Osteoblast (primary cell): ENCODE measurements at regions not wholly inside any gene's neighbourhood (a gene's known extent, or its start where the extent isn't known, plus 50 kb on each side); places are given as distances from the start of the nearest gene placed in this dataset.

ENCODE experiments used
- DNase-seq: peaks from one replicate; pipeline ENCODE4 v3.0.0; 2011; ENCODE audit warnings: low spot score, mixed read lengths; ENCODE audit not compliant: insufficient read length; ENCODE audit errors: missing footprints
- H2AFZ ChIP-seq: 2 replicates; pipeline ENCODE4 v1.6.0; 2011; ENCODE audit warnings: mild to moderate bottlenecking, low read length
- H3K27ac ChIP-seq: 2 replicates; pipeline ENCODE4 v1.5.1; 2011; ENCODE audit warnings: mild to moderate bottlenecking, low read depth, low read length, moderate library complexity
- H3K27me3 ChIP-seq: 2 replicates; pipeline ENCODE4 v1.6.0; 2012; ENCODE audit warnings: mild to moderate bottlenecking, control low read depth, inconsistent platforms, low read length, moderate library complexity; ENCODE audit not compliant: insufficient read depth
- H3K36me3 ChIP-seq: 2 replicates; pipeline ENCODE4 v1.5.1; 2011; ENCODE audit warnings: mild to moderate bottlenecking, low read length, control low read depth, moderate library complexity; ENCODE audit not compliant: insufficient read depth
- H3K4me1 ChIP-seq: 2 replicates; pipeline ENCODE4 v1.5.1; 2011; ENCODE audit warnings: mild to moderate bottlenecking, low read length, control low read depth, moderate library complexity; ENCODE audit not compliant: insufficient read depth
- H3K4me2 ChIP-seq: 2 replicates; pipeline ENCODE4 v1.6.0; 2011; ENCODE audit warnings: mild to moderate bottlenecking, low read length; ENCODE audit not compliant: insufficient read depth
- H3K4me3 ChIP-seq: fragments of 200-600 bp; sonication (generic); 3 replicates; pipeline ENCODE4 v1.5.1; 2012; ENCODE audit warnings: mild to moderate bottlenecking, low read length, inconsistent platforms; ENCODE audit not compliant: insufficient read depth
- H3K79me2 ChIP-seq: 2 replicates; pipeline ENCODE4 v1.6.0; 2012; ENCODE audit warnings: mild to moderate bottlenecking, low read length, control low read depth, inconsistent platforms; ENCODE audit not compliant: insufficient read depth
- H3K9me3 ChIP-seq: 2 replicates; pipeline ENCODE4 v1.5.1; 2011; ENCODE audit warnings: low read depth, low read length, control low read depth
- H4K20me1 ChIP-seq: 2 replicates; pipeline ENCODE4 v1.6.0; 2012; ENCODE audit warnings: mild to moderate bottlenecking, low read length, control low read depth; ENCODE audit not compliant: insufficient read depth
- TF ChIP-seq, protein P1 (sequence below): IDR thresholded peaks from 2 replicates; pipeline ENCODE4 v1.5.1; 2011; ENCODE audit warnings: mild to moderate bottlenecking, low read depth, low read length, moderate library complexity; ENCODE audit errors: extremely low read depth

- Histone ChIP-seq H3K4me1 (no peaks in the 10 kb centered on the region), H3K36me3 (no peaks in the 10 kb centered on the region), H3K79me2 (no peaks in the 10 kb centered on the region), H4K20me1 (no peaks in the 10 kb centered on the region), H3K27ac (no peak overlapping the region), H3K4me2 (no peak overlapping the region), H3K27me3 (peaks cover 4% of the 10 kb centered on the region), H3K9me3 (no peaks in the 10 kb centered on the region), H3K4me3 (no peak overlapping the region), H2AFZ (peak overlapping the region; percentile 15)
- DNase-seq: no peak
- TF ChIP-seq, protein P1, sequence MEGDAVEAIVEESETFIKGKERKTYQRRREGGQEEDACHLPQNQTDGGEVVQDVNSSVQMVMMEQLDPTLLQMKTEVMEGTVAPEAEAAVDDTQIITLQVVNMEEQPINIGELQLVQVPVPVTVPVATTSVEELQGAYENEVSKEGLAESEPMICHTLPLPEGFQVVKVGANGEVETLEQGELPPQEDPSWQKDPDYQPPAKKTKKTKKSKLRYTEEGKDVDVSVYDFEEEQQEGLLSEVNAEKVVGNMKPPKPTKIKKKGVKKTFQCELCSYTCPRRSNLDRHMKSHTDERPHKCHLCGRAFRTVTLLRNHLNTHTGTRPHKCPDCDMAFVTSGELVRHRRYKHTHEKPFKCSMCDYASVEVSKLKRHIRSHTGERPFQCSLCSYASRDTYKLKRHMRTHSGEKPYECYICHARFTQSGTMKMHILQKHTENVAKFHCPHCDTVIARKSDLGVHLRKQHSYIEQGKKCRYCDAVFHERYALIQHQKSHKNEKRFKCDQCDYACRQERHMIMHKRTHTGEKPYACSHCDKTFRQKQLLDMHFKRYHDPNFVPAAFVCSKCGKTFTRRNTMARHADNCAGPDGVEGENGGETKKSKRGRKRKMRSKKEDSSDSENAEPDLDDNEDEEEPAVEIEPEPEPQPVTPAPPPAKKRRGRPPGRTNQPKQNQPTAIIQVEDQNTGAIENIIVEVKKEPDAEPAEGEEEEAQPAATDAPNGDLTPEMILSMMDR: no peak
Measured at GRCh38 chr20:43863821-43864544, 50.7 kb upstream of the TOX2 start.

DNA sequence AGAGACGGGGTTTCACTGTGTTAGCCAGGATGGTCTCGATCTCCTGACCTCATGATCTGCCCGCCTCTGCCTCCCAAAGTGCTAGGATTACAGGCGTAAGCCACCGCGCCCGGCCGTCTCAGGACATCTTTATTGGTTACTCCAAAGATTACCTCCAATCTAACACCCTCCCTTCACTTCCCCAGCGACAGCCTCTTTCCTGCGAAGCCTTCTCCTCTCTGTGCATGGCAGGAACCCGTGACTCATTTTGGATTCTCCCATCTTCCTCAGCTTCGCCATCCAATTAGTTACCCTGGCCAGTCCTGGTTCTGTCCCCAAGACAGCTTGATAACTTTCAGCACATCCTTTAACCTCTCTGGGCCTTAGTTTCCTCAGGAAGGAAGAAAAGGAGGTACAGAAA, 51.3 kb upstream of the TOX2 start:
- Histone ChIP-seq H3K36me3 (no peaks in the 10 kb centered on the region), H4K20me1 (no peaks in the 10 kb centered on the region), H3K27me3 (peaks cover 4% of the 10 kb centered on the region), H3K4me3 (no peak overlapping the region), H3K4me2 (no peak overlapping the region), H3K79me2 (no peaks in the 10 kb centered on the region), H2AFZ (peak overlapping the region; percentile 15), H3K9me3 (no peaks in the 10 kb centered on the region), H3K27ac (no peak overlapping the region), H3K4me1 (no peaks in the 10 kb centered on the region)
- TF ChIP-seq, protein P1: no peak
- no peak for DNase-seq

- H3K27me3 ChIP-seq: peaks cover 4% of the 10 kb centered on the region
- no peaks in the 10 kb centered on the region for H4K20me1 ChIP-seq
- H3K4me2 ChIP-seq: no peak overlapping the region
- no peaks in the 10 kb centered on the region for H3K4me1 ChIP-seq
- H3K36me3 ChIP-seq: no peaks in the 10 kb centered on the region
- DNase-seq: no peak
- no peaks in the 10 kb centered on the region for H3K9me3 ChIP-seq
- TF ChIP-seq, protein P1: no peak
- H3K27ac ChIP-seq: no peak overlapping the region
- no peaks in the 10 kb centered on the region for H3K79me2 ChIP-seq
- H2AFZ ChIP-seq: no peak overlapping the region
- no peak overlapping the region for H3K4me3 ChIP-seq
Measured at GRCh38 chr20:43862438-43862837, 52.2 kb upstream of the TOX2 start.

- H3K4me2 ChIP-seq: no peak overlapping the region
- H3K27ac ChIP-seq: no peak overlapping the region
- H3K36me3 ChIP-seq: no peaks in the 10 kb centered on the region
- no peak overlapping the region for H3K4me3 ChIP-seq
- no peak for DNase-seq
- H3K79me2 ChIP-seq: no peaks in the 10 kb centered on the region
- TF ChIP-seq, protein P1: no peak
- H2AFZ ChIP-seq: no peak overlapping the region
- H3K9me3 ChIP-seq: no peaks in the 10 kb centered on the region
- peaks cover 4% of the 10 kb centered on the region for H3K27me3 ChIP-seq
- H3K4me1 ChIP-seq: no peaks in the 10 kb centered on the region
- H4K20me1 ChIP-seq: no peaks in the 10 kb centered on the region
Measured at GRCh38 chr20:43859994-43860393, 54.7 kb upstream of the TOX2 start.
